ENCODE measurements at regions not wholly inside any gene's neighbourhood (a gene's known extent, or its start where the extent isn't known, plus 50 kb on each side); places are given as distances from the start of the nearest gene placed in this dataset.
"Not testable (repeated sequence)": the region's sequence is repeated elsewhere in the genome, so short reads cannot be mapped to it uniquely, and the experiment has no call there.

GRCh38 chr5:91315701-91316100 lies 67.4 kb downstream of the ARRDC3 start:
- DNase-seq, result no peak

GRCh38 chr5:91313757-91314673 lies 69.1 kb downstream of the ARRDC3 start:
- peak; percentile 87 for DNase-seq

DNA sequence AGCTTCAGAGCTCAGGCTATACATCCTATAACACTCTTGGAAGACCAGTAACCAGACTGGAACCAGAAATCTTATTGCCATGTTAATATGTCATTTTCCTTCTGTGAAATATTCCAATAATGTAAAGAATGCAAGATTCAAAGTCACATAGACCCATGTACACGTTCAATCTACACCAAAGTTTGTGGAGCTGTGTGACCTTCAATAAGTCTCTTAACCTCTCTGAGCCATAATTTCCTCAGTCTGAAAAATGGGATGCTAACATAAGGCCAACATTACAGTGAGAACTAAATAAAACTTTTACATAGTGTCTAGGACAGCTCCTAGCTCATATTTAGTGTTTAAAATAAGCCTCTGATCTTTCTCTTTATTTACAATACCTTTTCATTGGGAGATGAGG lies 70.4 kb downstream of the ARRDC3 start:
- DNase-seq, result no peak

GRCh38 chr5:91311697-91312501 lies 71.2 kb downstream of the ARRDC3 start:
- DNase-seq, result no peak

DNA sequence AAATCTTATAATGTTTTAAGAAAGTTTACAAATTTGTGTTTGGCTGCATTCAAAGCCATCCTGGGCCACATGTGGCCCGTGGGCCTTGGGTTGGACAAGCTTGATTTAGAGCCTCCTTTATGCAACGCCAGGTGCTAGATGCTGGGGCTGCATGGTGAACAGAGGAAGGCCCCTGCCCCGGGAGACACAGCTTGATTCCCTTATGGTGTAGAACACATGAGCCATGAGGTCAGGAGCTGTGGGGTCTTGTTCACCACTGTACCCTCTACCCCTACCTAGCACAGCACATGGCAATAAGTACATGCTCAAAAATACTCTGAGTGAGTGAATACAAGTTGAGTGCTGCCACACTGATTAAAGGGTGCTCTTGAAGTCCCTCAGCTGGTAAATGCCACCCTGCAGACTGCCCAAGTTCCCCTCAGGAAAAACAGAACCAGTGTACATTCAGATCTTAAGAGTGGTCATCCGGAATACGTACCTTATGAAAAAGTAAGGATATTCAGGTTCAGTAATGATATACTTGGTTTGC lies 71.9 kb downstream of the ARRDC3 start:
- no peak for DNase-seq

DNA sequence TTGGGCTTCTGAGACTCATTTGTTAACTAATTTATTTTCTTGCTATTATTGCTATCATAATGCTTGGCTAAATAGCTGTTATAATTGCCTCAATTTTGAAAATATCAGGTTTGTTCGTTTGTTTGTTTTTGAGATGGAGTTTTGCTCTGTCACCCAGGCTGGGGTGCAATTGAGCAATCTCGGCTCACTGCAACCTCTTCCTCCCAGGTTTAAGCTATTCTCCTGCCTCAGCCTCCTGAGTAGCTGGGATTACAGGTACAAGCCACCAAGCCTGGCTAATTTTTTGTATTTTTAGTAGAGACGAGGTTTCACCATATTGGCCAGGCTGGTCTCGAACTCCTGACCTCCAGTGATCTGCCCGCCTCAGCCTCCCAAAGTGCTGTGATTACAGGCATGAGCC lies 75.0 kb downstream of the ARRDC3 start:
- not testable (repeated sequence) for DNase-seq

GRCh38 chr5:91307048-91307447 lies 76.1 kb downstream of the ARRDC3 start:
- DNase-seq, result no peak

GRCh38 chr5:91306497-91306896 lies 76.6 kb downstream of the ARRDC3 start:
- no peak for DNase-seq

DNA sequence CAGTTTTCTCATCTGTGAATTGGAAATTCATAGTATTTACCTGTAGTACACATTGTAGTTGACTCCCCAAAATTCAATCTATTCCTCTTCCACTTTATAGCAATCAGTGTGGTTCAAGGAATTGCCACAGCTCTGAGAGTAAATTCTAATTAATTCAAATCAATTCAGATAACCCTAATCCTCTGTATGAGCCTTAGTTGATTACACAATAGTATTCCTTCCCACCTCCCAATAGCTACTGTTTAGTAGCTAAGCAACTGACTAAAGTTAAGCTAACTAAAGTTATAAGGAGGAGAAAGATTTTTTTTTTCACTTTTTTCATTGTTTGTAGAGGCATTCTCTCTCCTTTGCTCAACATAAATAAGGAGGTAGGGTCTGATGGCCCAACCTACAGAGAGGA lies 77.5 kb downstream of the ARRDC3 start:
- no peak for DNase-seq

DNA sequence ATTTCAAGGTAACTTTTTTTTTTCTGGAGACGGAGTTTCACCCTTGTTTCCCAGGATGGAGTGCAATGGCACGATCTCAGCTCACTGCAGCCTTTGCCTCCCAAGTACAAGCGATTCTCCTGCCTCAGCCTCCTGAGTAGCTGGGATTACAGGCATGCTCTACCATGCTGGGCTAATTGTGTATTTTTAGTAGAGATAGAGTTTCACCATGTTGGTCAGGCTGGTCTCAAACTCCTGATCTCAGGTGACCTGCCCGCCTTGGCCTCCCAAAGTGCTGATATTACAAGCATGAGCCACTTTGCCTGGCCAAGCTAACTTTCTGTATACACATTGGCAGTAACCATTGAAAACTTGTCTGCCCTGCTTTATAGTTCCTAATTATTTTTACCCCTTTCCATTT lies 79.1 kb downstream of the ARRDC3 start:
- DNase-seq, result not testable (repeated sequence)

DNA sequence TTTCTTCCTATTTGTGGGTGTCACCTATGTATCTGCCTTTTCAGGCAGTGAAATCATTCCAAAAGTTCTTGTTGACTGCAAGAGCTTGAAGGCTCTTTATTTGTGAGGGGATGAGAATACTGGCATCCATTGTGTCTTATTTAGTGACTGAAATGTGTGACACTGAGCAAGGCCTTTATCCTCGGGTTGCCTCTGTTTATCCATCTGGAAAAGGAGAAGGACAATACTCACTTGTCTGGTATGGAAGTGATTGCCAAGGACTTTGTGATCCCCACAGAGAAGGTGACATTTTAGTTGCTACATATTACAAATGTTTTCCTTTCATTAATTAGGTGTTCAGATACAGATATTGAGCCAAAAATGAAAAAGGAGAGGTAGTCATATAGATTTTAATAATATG lies 80.2 kb downstream of the ARRDC3 start:
- DNase-seq, result no peak

DNA sequence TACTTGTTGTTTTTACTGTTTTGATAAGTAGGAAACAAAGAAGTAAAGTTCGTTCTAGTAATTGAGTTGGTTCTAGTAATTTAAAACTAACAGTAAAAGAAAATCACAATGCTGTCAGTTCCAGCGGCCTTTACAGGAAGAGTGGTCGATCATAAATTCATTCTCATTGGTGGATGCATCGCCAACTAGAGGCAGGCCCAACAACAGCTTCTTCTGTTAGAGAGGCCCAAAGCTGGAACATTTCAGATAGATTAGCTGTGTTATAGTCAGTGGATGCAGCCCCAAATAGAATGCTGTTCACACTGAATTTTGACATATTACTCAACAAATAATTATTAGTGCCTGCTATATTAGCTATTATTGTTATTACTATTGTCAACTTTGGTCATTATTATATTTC lies 80.8 kb downstream of the ARRDC3 start:
- no peak for DNase-seq

DNA sequence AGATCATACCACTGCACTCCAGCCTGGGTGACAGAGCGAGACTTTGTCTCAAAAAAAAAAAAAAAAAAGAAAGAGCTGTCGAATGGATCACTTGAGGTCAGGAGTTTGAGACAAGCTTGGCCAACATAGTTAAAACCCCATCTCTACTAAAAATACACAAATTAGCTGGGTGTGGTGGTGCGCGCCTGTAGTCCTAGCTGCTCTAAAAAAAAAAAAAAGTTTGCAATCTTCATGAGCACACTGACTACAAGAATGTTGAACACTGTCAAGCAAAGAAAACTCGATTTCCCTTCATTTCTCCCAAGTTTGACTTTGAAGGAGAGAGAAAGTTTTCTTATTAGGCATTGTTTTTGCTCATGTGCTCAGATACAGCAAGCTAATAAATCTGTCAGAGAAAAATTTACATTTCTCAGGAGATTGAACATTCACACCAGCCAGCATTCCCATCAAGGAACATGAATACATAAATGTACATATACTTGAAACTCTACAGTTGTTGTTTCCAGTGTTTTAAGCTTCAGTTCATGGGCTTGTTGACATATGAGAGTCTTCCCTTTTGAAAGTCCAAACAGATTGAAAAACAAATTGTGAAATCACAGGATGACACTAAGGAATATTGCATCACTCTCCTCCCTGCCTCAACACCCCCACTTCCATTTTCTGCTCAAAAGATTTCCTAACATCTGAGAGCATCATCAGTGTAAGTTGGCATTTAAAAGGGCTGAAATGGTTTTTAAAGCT lies 81.8 kb downstream of the ARRDC3 start:
- no peak for DNase-seq

- DNase-seq, result no peak
Measured at GRCh38 chr5:91297994-91298393, 85.1 kb downstream of the ARRDC3 start.

DNA sequence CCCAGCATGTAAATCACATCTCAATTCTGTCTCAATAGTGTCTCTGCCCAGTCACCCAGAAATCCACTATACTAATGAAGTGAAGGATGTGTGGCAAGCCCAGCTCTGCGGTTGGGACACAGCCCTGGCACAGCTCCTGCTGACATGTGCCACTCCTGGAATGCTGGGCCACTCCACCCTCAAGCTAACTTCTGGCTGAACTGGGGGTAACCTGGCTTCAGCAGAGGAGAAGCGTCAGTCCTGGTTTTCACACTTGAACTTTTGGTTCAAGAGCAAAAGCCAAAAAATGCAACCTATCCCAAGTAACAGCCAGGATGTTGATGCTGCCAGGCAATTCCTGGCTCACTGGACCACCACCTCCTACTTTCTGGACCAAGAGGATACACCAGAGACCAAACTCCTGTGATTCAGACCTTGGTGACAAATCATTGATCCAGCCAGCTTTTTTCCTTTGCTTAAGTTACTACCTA lies 86.4 kb downstream of the ARRDC3 start:
- no peak for DNase-seq

DNA sequence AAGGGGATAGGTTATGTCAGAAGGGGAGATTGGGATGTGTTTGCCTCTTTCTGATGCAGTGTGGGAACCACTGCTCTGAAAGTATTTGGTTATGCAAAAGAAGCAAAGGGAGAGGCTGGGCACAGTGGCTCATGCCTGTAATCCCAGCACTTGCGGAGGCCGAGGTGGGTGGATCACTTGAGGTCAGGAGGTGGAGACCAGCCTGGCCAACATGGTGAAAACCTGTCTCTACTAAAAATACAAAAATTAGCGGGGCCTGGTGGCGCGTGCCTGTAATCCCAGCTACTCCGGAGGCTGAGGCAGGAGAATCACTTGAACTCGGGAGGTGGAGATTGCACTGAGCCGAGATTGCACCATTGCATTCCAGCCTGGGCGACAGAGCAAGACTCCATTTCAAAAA lies 87.0 kb downstream of the ARRDC3 start:
- not testable (repeated sequence) for DNase-seq

DNA sequence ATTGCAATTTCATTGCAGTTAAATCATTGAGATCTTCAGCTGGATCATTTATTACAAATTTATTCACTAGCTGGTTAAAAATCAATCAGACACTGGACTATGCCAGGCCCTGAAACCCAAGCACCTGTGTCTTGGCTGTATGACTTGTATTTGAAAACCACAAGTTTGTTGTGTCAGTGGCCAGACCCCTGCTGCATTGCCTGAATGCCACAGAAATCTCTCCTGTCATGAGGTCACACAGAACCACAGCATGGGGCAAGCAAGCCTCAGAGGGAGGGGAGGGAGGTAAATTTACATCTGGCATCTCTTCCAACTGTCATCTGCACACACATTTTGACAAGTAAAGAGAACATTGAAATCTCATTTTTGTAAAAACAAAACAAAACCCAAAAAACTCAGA lies 90.0 kb downstream of the ARRDC3 start:
- DNase-seq, result peak; percentile 76

DNA sequence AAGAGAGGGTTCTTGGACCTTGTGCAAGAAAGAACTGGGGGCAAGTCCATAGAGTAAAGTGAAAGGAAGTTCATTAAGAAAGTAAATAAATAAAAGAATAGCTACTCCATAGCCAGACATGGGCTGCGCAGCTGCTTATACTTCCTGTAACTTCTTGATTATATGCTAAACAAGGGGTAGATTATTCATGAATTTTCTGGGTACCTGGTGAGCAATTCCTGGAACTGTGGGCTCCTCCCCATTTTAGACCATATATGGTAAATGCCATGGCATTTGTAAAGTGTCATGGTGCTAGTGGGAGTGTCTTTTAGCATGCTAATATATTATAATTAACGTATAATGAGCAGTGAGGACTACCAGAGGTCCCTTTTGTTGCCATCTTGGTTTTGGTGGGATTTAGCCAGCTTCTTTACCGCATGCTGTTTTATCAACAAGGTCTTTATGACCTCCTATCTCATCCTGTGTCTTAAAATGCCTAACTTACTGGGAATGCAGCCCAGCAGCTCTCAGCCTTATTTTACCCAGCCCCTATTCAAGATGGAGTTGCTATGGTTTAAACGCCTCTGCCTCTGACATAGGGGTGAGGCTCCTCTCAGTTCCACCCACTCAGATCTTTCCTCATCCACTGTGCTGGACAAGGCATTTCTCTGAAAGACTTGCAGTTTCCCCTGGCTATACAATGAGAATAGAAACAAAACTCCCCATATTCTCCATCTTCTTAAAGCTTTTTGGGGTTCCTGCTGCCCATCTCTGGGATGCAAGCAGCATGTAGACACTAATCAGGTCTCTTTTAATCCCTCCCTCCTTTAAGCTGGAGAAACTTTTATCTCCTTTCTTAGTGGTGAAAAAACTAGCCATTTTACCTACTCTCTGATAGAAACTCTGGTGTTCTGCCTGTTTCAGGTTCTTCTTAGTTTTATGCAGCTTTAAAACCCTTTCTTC lies 91.2 kb downstream of the ARRDC3 start:
- DNase-seq, result no peak

- no peak for DNase-seq
Measured at GRCh38 chr5:91288118-91288916, 94.8 kb downstream of the ARRDC3 start.

DNA sequence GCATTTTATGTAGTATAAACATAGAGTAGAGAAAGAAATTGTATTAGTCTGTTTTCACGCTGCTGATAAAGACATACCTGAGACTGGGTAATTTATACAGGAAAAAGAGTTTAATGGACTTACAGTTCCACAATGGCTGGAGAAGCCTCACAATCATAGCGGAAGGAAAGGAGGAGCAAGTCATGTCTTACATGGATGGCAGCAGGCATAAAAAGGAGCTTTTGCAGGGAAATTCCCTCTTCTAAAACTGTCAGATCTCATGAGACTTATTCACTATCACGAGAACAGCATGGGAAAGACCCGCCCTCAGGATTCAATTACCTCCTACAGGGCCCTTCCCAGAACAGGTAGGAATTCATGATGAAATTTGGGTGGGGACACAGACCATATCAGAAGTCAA lies 98.1 kb downstream of the ARRDC3 start:
- DNase-seq, result not testable (repeated sequence)

DNA sequence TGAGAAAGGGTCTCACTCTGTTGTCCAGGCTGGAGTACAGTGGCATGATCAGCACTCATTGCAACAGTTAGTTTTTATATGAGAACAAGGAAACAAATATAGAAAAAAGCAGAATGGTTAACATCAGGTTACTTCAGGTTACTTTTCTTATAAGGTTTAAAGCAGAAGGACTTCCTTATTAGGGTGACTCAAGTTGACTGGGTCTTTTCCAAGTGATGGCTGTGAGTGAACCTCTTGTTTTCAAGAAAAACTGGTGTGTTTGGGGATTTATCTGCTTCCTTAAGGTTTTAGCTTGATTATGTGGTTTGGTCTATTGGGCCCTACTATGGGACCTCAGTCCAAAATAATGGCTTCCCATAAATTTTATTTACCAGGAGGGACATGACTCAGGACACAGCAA lies 99.2 kb downstream of the ARRDC3 start:
- no peak for DNase-seq

Measured in NCI-H146 (cell line).